Mesothelial cell of epicardium (in vitro differentiated cells): ENCODE measurements at regions not wholly inside any gene's neighbourhood (a gene's known extent, or its start where the extent isn't known, plus 50 kb on each side); places are given as distances from the start of the nearest gene placed in this dataset.

Experiments used
- DNase-seq, 2 experiments: peaks; one replicate each; pipeline ENCODE4 v3.0.0; 2021; ENCODE audit warnings: low spot score in 2 of 2; ENCODE audit not compliant: unreplicated experiment in 2 of 2
- H3K27ac Mint-ChIP-seq: 2 replicates; pipeline ENCODE4 v1.8.0; 2021; ENCODE audit warnings: mixed read lengths
- H3K27me3 Mint-ChIP-seq: 2 replicates; pipeline ENCODE4 v1.8.0; 2021; ENCODE audit warnings: low read depth, mixed read lengths
- H3K36me3 Mint-ChIP-seq: 2 replicates; pipeline ENCODE4 v1.8.0; 2021; ENCODE audit warnings: mixed read lengths
- H3K4me1 Mint-ChIP-seq: 2 replicates; pipeline ENCODE4 v1.8.0; 2021; ENCODE audit warnings: mixed read lengths
- H3K4me3 Mint-ChIP-seq: 2 replicates; pipeline ENCODE4 v1.8.0; 2021; ENCODE audit warnings: mild to moderate bottlenecking, moderate library complexity, mixed read lengths
- H3K9me3 Mint-ChIP-seq: 2 replicates; pipeline ENCODE4 v1.8.0; 2021; ENCODE audit warnings: mixed read lengths
- CTCF ChIP-seq: fragments of 200-600 bp; sonication (generic); IDR thresholded peaks from one replicate; pipeline ENCODE4 v1.5.0; 2021; ENCODE audit warnings: antibody characterized with exemption; ENCODE audit not compliant: unreplicated experiment

DNA sequence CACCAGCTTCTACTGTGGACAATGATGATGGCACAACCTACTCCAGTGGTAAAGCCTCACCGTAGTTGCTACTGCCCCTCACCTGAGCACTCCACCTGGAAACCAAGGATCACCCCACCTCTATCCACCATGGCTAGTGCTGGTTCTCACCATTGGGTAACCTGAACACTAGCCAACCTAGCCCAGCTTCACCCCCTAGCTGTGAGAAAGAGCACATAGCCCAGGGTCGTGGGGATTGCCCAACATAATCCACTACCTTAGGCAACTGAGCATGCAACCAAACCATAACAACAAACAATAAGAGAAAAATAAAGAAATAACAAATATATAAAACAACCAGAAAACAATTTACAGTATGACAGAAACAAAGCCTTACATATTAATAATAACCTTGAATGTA is 560.1 kb downstream of the DIAPH3 start:
- Mint-ChIP-seq H3K4me3 (no peak overlapping the region), H3K36me3 (peaks cover 9% of the 10 kb centered on the region), H3K4me1 (peaks cover 8% of the 10 kb centered on the region), H3K27ac (no peak overlapping the region), H3K9me3 (peaks cover 44% of the 10 kb centered on the region), H3K27me3 (no peaks in the 10 kb centered on the region)
- no peak for DNase-seq
- no peak for TF ChIP-seq CTCF

DNA sequence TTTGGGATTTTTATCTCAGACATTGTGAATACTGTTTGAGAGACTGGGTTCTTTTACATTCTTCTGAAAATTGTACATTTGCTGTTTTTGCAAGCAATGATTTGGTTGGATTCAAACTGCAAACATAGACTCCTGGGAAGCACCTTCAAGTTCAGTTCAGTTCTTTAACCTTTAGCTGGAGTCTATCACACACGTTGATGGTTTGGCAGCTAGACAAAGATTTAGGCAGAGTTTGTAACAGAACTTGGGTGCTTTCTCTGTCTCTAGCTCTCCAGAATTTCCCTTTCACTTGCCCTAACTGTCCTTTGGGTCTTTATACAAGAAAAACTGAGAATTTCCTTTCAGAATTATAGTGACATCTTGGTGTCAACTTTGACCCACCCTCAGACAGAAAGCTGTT is 556.6 kb downstream of the DIAPH3 start:
- Mint-ChIP-seq H3K27me3 (no peaks in the 10 kb centered on the region), H3K4me3 (no peak overlapping the region), H3K27ac (no peak overlapping the region), H3K36me3 (no peaks in the 10 kb centered on the region), H3K4me1 (peaks cover 8% of the 10 kb centered on the region), H3K9me3 (peaks cover 22% of the 10 kb centered on the region)
- no peak for DNase-seq
- no peak for TF ChIP-seq CTCF

DNA sequence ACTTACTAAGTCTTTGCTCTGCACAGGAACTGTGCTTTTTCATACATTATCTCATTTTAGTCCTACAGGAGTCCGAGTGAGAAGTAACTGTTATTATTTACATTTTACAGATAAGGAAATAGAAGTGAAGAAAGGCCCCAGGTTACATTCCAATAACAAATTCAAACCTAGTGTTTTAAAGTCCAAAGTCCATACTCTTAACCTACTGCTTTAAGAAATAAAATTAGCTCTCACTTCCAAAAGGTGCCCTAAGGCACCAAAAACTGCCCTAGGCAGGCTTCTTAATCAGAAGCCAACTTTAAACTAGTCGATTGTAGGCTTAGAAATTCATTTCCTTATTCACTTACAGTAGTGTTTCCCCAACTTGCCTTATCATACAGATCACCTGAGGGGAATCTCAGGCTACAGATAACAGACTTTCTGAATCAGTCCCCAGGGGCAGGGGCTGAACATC is 555.9 kb downstream of the DIAPH3 start:
- no peak for DNase-seq
- H3K27ac Mint-ChIP-seq = peak overlapping the region; percentile 14
- no peaks in the 10 kb centered on the region for H3K27me3 Mint-ChIP-seq
- no peak overlapping the region for H3K4me3 Mint-ChIP-seq
- no peaks in the 10 kb centered on the region for H3K36me3 Mint-ChIP-seq
- no peak for TF ChIP-seq CTCF
- H3K9me3 Mint-ChIP-seq = peaks cover 22% of the 10 kb centered on the region
- H3K4me1 Mint-ChIP-seq = peaks cover 8% of the 10 kb centered on the region

DNA sequence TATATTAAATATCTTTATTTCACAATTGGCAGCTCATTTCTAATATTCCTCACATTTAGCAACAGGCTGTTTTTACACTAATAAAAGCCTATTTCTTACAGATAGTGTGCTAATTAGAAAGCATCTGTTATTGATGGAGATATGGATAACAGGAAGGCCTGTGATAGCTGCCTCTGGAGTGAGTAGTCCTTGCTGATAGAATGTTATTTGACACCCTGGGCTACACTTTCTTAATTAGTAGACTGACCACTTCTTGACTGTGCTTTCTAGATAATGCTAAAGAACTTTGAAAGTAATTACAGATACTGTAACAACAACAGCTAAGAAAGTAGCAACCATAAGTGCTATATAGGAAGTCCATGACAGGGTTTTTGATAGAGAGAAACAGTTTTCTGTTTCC is 554.3 kb downstream of the DIAPH3 start:
- no peak overlapping the region for H3K4me3 Mint-ChIP-seq
- no peaks in the 10 kb centered on the region for H3K36me3 Mint-ChIP-seq
- DNase-seq = no peak
- H3K4me1 Mint-ChIP-seq = peaks cover 8% of the 10 kb centered on the region
- no peaks in the 10 kb centered on the region for H3K27me3 Mint-ChIP-seq
- H3K9me3 Mint-ChIP-seq = peaks cover 13% of the 10 kb centered on the region
- TF ChIP-seq CTCF = no peak
- H3K27ac Mint-ChIP-seq = no peak overlapping the region
